NCI-H2081 treated with DMSO at 0.1 percent for 48 hours (cell line): ENCODE measurements at regions not wholly inside any gene's neighbourhood (a gene's known extent, or its start where the extent isn't known, plus 50 kb on each side); places are given as distances from the start of the nearest gene placed in this dataset.
"Not testable (repeated sequence)": the region's sequence is repeated elsewhere in the genome, so short reads cannot be mapped to it uniquely, and the experiment has no call there.

Experiments
- DNase-seq: peaks from one replicate; lab custom pipeline; 2025; lab: John Stamatoyannopoulos, UW

- no peak for DNase-seq
These were observed 231.3 kb upstream of the FERD3L start for GRCh38 chr7:19376538-19376937.

- no peak for DNase-seq
These were observed 230.8 kb upstream of the FERD3L start for GRCh38 chr7:19375976-19376375.

GRCh38 chr7:19373334-19373733, 228.1 kb upstream of the FERD3L start:
- no peak for DNase-seq

- DNase-seq, result peak; percentile 97
These were observed 224.6 kb upstream of the FERD3L start for GRCh38 chr7:19369806-19370205.

- no peak for DNase-seq
These were observed 224.0 kb upstream of the FERD3L start for GRCh38 chr7:19369182-19369581.

GRCh38 chr7:19368491-19368925, 223.3 kb upstream of the FERD3L start:
- DNase-seq, result no peak

GRCh38 chr7:19364950-19365349, 219.7 kb upstream of the FERD3L start:
- DNase-seq, result no peak

- DNase-seq, result no peak
These were observed 216.9 kb upstream of the FERD3L start for GRCh38 chr7:19362099-19362498.

GRCh38 chr7:19353180-19353579, 208.0 kb upstream of the FERD3L start:
- DNase-seq, result no peak

GRCh38 chr7:19352305-19352695, 207.1 kb upstream of the FERD3L start:
- DNase-seq, result no peak

GRCh38 chr7:19351341-19352304, 206.4 kb upstream of the FERD3L start:
- DNase-seq, result no peak

- no peak for DNase-seq
These were observed 194.3 kb upstream of the FERD3L start for GRCh38 chr7:19339512-19339911.

- DNase-seq, result not testable (repeated sequence)
These were observed 193.3 kb upstream of the FERD3L start for GRCh38 chr7:19338512-19338911.

- DNase-seq, result no peak
These were observed 191.7 kb upstream of the FERD3L start for GRCh38 chr7:19336836-19337383.

- no peak for DNase-seq
These were observed 188.5 kb upstream of the FERD3L start for GRCh38 chr7:19333706-19334105.

GRCh38 chr7:19327018-19327417, 181.8 kb upstream of the FERD3L start:
- DNase-seq, result no peak

GRCh38 chr7:19322002-19322401, 176.8 kb upstream of the FERD3L start:
- no peak for DNase-seq

- DNase-seq, result no peak
These were observed 173.1 kb upstream of the FERD3L start for GRCh38 chr7:19318287-19318686.

- DNase-seq, result no peak
These were observed 172.2 kb upstream of the FERD3L start for GRCh38 chr7:19317461-19317860.

GRCh38 chr7:19312416-19312815, 167.2 kb upstream of the FERD3L start:
- DNase-seq, result no peak

- DNase-seq, result no peak
These were observed 162.3 kb upstream of the FERD3L start for GRCh38 chr7:19307554-19307953.

- DNase-seq, result no peak
These were observed 160.5 kb upstream of the FERD3L start for GRCh38 chr7:19305698-19306097.

GRCh38 chr7:19304086-19304485, 158.9 kb upstream of the FERD3L start:
- DNase-seq, result no peak
